Loucy (cell line): ENCODE measurements at regions not wholly inside any gene's neighbourhood (a gene's known extent, or its start where the extent isn't known, plus 50 kb on each side); places are given as distances from the start of the nearest gene placed in this dataset.

ENCODE experiments used
- H2AFZ ChIP-seq: fragments of 200-600 bp; sonication (generic); 2 replicates; pipeline ENCODE4 v1.6.0; 2016; ENCODE audit warnings: antibody characterized with exemption, mild to moderate bottlenecking, low read length, moderate library complexity
- H3F3A ChIP-seq: fragments of 200-600 bp; 2 replicates; pipeline ENCODE4 v1.6.0; 2016; ENCODE audit warnings: antibody characterized with exemption, low read depth, mild to moderate bottlenecking
- H3K27me3 ChIP-seq: fragments of 200-600 bp; sonication (generic); 2 replicates; pipeline ENCODE4 v1.6.1; 2014; ENCODE audit warnings: low read length, mild to moderate bottlenecking; ENCODE audit not compliant: insufficient read depth, poor library complexity, severe bottlenecking
- H3K36me3 ChIP-seq: fragments of 200-600 bp; sonication (generic); 2 replicates; pipeline ENCODE4 v1.6.1; 2016; ENCODE audit warnings: low read length; ENCODE audit not compliant: insufficient read depth
- H3K4me1 ChIP-seq: fragments of 200-600 bp; sonication (generic); 2 replicates; pipeline ENCODE4 v1.5.1; 2014; ENCODE audit warnings: low read length, mild to moderate bottlenecking; ENCODE audit not compliant: insufficient read depth, poor library complexity, severe bottlenecking
- H3K4me2 ChIP-seq: fragments of 200-600 bp; sonication (generic); 2 replicates; pipeline ENCODE4 v1.6.0; 2014; ENCODE audit warnings: antibody characterized with exemption, low read length, low read depth, mild to moderate bottlenecking; ENCODE audit not compliant: poor library complexity, severe bottlenecking
- H3K4me3 ChIP-seq: fragments of 200-600 bp; sonication (generic); 2 replicates; pipeline ENCODE4 v1.5.1; 2014; ENCODE audit warnings: low read length, mild to moderate bottlenecking, mixed read lengths; ENCODE audit not compliant: poor library complexity, severe bottlenecking
- H3K79me2 ChIP-seq: fragments of 200-600 bp; sonication (generic); 2 replicates; pipeline ENCODE4 v1.6.1; 2014; ENCODE audit warnings: low read length; ENCODE audit not compliant: insufficient read depth
- H3K9ac ChIP-seq: fragments of 200-600 bp; sonication (generic); 2 replicates; pipeline ENCODE4 v1.6.0; 2014; ENCODE audit warnings: mild to moderate bottlenecking, low read depth, low read length, moderate library complexity; ENCODE audit not compliant: poor library complexity, severe bottlenecking
- H3K9me2 ChIP-seq: fragments of 200-600 bp; sonication (generic); replicated peaks from 2 replicates; pipeline ENCODE4 v1.6.1; 2016; ENCODE audit warnings: low read depth, low read length, mixed read lengths
- H3K9me3 ChIP-seq: fragments of 200-600 bp; sonication (generic); 2 replicates; pipeline ENCODE4 v1.6.1; 2014; ENCODE audit warnings: mild to moderate bottlenecking, antibody characterized with exemption, low read length, low read depth; ENCODE audit not compliant: insufficient read depth
- H4K20me1 ChIP-seq: fragments of 200-600 bp; sonication (generic); 2 replicates; pipeline ENCODE4 v1.6.0; 2014; ENCODE audit warnings: antibody characterized with exemption, low read length, mild to moderate bottlenecking; ENCODE audit not compliant: insufficient read depth, poor library complexity, severe bottlenecking
- EZH2phosphoT487 ChIP-seq: fragments of 200-600 bp; IDR thresholded peaks from 2 replicates; pipeline ENCODE4 v1.6.1; 2018; ENCODE audit warnings: antibody characterized with exemption, mild to moderate bottlenecking, moderate library complexity, borderline replicate concordance
- TF ChIP-seq, protein P1 (sequence below): fragments of 200-600 bp; sonication (generic); conservative IDR thresholded peaks from 2 replicates; pipeline ENCODE4 v1.5.1; 2014; ENCODE audit warnings: mild to moderate bottlenecking, antibody characterized with exemption, low read length

DNA sequence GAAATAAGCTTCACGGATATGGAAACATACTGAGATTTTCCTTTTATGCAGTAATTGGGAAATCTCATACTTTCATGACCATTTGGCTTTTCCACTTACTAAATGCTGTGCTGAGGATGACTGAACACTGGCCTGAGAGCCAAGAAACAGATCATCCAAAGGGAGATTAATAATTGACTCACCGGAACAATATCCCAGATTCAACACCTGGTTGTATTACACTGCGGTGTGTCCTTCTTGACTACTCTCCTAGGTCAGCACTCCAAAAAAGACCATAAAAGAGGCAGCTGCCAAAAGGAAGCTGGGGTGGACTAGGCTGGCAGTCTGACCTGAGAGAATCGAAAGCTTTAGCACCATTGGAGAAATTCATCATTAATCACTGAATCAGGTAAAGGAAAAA, 469.1 kb downstream of the CBLN2 start:
- H4K20me1 ChIP-seq, result no peaks in the 10 kb centered on the region

DNA sequence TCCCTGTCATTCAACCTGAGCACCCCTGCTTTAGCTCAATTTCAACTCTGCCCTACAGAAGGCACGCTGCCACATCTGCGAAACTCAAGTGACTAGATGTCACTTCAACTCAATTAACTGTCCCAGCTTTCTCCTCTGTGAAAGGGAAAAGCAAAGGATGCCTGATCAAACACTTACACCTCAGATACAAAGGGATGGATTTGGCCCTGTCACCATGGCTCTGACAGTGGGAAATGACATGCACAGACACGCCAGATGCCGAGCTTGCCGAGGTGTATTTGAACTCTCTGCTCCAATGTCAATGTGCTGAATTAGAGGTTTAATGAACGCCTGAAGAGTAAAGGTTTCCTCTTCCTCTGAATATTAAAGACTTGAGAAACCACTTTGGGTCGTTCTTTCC, 481.1 kb downstream of the CBLN2 start:
- H3K4me1 ChIP-seq, result no peaks in the 10 kb centered on the region
- no peaks in the 10 kb centered on the region for H3F3A ChIP-seq
- H4K20me1 ChIP-seq, result no peaks in the 10 kb centered on the region
- H3K79me2 ChIP-seq, result no peaks in the 10 kb centered on the region
- H3K36me3 ChIP-seq, result no peaks in the 10 kb centered on the region
- no peaks in the 10 kb centered on the region for H3K9me2 ChIP-seq
- H3K4me2 ChIP-seq, result no peak overlapping the region
- no peak overlapping the region for H2AFZ ChIP-seq
- H3K9ac ChIP-seq, result no peak overlapping the region
- H3K4me3 ChIP-seq, result no peak overlapping the region
- no peaks in the 10 kb centered on the region for H3K9me3 ChIP-seq
- H3K27me3 ChIP-seq, result no peaks in the 10 kb centered on the region
- TF ChIP-seq EZH2phosphoT487, result no peak
- TF ChIP-seq, protein P1, sequence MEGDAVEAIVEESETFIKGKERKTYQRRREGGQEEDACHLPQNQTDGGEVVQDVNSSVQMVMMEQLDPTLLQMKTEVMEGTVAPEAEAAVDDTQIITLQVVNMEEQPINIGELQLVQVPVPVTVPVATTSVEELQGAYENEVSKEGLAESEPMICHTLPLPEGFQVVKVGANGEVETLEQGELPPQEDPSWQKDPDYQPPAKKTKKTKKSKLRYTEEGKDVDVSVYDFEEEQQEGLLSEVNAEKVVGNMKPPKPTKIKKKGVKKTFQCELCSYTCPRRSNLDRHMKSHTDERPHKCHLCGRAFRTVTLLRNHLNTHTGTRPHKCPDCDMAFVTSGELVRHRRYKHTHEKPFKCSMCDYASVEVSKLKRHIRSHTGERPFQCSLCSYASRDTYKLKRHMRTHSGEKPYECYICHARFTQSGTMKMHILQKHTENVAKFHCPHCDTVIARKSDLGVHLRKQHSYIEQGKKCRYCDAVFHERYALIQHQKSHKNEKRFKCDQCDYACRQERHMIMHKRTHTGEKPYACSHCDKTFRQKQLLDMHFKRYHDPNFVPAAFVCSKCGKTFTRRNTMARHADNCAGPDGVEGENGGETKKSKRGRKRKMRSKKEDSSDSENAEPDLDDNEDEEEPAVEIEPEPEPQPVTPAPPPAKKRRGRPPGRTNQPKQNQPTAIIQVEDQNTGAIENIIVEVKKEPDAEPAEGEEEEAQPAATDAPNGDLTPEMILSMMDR, result no peak

More for the DNA sequence above, 469.1 kb downstream of the CBLN2 start:
- no peak overlapping the region for H3K9ac ChIP-seq
- no peaks in the 10 kb centered on the region for H3K27me3 ChIP-seq
- H3K4me3 ChIP-seq, result no peak overlapping the region
- no peaks in the 10 kb centered on the region for H3K36me3 ChIP-seq
- no peaks in the 10 kb centered on the region for H3F3A ChIP-seq
- H3K79me2 ChIP-seq, result no peaks in the 10 kb centered on the region
- H3K9me2 ChIP-seq, result no peaks in the 10 kb centered on the region
- H3K9me3 ChIP-seq, result no peaks in the 10 kb centered on the region
- TF ChIP-seq EZH2phosphoT487, result no peak
- TF ChIP-seq, protein P1, result no peak
- no peak overlapping the region for H2AFZ ChIP-seq
- no peak overlapping the region for H3K4me2 ChIP-seq
- H3K4me1 ChIP-seq, result no peaks in the 10 kb centered on the region

DNA sequence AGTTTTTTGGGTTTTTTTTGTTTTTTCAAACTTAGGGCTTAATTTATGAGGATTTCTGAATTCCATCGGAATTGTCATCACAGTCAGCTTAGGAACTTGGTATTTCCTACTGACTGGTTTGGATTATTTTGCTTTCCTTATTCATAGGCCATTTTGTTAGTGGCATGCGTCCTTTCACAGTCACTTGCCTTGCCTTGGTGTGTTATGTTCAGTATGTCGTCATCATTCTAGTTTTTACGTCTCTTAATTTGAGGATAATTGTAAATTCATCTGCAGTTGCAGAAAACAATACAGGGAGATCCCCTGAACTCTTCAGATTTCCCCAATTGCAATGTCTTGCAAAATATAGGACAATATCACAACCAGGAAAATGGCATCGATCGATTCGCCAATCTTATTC, 485.3 kb downstream of the CBLN2 start:
- Histone ChIP-seq H3K4me3 (no peak overlapping the region), H3K4me2 (no peak overlapping the region), H3K9me2 (no peaks in the 10 kb centered on the region), H2AFZ (no peak overlapping the region), H3F3A (no peaks in the 10 kb centered on the region), H3K4me1 (no peaks in the 10 kb centered on the region), H3K36me3 (no peaks in the 10 kb centered on the region), H3K27me3 (no peaks in the 10 kb centered on the region), H3K9ac (no peak overlapping the region), H3K79me2 (no peaks in the 10 kb centered on the region), H4K20me1 (no peaks in the 10 kb centered on the region), H3K9me3 (no peaks in the 10 kb centered on the region)
- TF ChIP-seq, protein P1, result no peak
- TF ChIP-seq EZH2phosphoT487, result no peak
